ENCODE measurements at regions not wholly inside any gene's neighbourhood (a gene's known extent, or its start where the extent isn't known, plus 50 kb on each side); places are given as distances from the start of the nearest gene placed in this dataset.

- DNase-seq: no peak
- intact Hi-C loops (cut with micrococcal nuclease): no loop called here
- ATAC-seq: no peak
These were observed 53.2 kb upstream of the NECTIN1 start for GRCh38 chr11:119782006-119782738.

GRCh38 chr11:119780222-119780953 is 51.4 kb upstream of the NECTIN1 start:
- intact Hi-C loops (cut with micrococcal nuclease): no loop called here
- peak; percentile 66 for ATAC-seq
- DNase-seq: peak; percentile 51

- peak; percentile 81 for DNase-seq
- intact Hi-C loops (cut with micrococcal nuclease): no loop called here
- ATAC-seq: peak; percentile 88
These were observed 50.4 kb upstream of the NECTIN1 start for GRCh38 chr11:119779195-119780071.

Measured in left ventricle myocardium superior (tissue), 1 donor.